MM.1S (cell line): ENCODE measurements at regions not wholly inside any gene's neighbourhood (a gene's known extent, or its start where the extent isn't known, plus 50 kb on each side); places are given as distances from the start of the nearest gene placed in this dataset.

Experiments
- EZH2 ChIP-seq: fragments of 300-600 bp; sonication (generic); optimal IDR thresholded peaks from 2 replicates; pipeline ENCODE3; 2017; ENCODE audit warnings: low read depth, mild to moderate bottlenecking, antibody characterized with exemption, low read length, mixed read lengths
- EZH2phosphoT487 ChIP-seq: fragments of 300-600 bp; sonication (generic); IDR thresholded peaks from 2 replicates; pipeline ENCODE4 v1.6.1; 2018; ENCODE audit warnings: antibody characterized with exemption, low read length
- TF ChIP-seq, protein P1 (sequence below): fragments of 300-600 bp; sonication (generic); IDR thresholded peaks from 2 replicates; pipeline ENCODE4 v1.5.1; 2016; ENCODE audit warnings: antibody characterized with exemption, low read length, mixed read lengths

DNA sequence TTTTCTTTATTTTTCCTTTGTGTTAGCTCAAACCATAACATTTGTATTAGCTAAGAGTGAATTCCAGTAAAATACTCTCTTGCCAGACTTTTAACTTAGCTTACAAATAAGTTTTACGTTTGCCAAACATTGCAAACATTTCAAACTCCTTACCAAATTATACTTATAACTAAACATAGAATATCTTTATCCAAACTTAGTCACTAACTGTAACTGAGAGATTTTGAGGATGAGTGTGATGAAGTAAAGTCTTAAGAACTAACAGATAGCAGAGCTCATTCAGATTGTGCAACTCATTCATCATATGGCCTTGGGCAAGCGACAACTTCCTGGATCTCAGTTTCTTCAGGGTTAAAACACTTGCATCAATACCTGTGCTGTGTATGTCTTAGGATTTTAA lies 533.7 kb downstream of the TDRD15 start:
- TF ChIP-seq, protein P1, sequence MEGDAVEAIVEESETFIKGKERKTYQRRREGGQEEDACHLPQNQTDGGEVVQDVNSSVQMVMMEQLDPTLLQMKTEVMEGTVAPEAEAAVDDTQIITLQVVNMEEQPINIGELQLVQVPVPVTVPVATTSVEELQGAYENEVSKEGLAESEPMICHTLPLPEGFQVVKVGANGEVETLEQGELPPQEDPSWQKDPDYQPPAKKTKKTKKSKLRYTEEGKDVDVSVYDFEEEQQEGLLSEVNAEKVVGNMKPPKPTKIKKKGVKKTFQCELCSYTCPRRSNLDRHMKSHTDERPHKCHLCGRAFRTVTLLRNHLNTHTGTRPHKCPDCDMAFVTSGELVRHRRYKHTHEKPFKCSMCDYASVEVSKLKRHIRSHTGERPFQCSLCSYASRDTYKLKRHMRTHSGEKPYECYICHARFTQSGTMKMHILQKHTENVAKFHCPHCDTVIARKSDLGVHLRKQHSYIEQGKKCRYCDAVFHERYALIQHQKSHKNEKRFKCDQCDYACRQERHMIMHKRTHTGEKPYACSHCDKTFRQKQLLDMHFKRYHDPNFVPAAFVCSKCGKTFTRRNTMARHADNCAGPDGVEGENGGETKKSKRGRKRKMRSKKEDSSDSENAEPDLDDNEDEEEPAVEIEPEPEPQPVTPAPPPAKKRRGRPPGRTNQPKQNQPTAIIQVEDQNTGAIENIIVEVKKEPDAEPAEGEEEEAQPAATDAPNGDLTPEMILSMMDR = no peak
- TF ChIP-seq EZH2phosphoT487 = no peak
- no peak for TF ChIP-seq EZH2
